ENCODE measurements at regions not wholly inside any gene's neighbourhood (a gene's known extent, or its start where the extent isn't known, plus 50 kb on each side); places are given as distances from the start of the nearest gene placed in this dataset.

GRCh38 chr5:89756955-89757354 is 652.6 kb downstream of the CETN3 start:
- TF ChIP-seq JUND (IDR thresholded peaks at IDR 0.05; ENCODE audit: low read length) = no peak
- no peak for TF ChIP-seq POLR2A (IDR thresholded peaks at IDR 0.05; ENCODE audit: control extremely low read depth in 1 of 2, low read depth in 2 of 2, low read length in 2 of 2)
- TF ChIP-seq POLR2AphosphoS5 (IDR thresholded peaks at IDR 0.05; ENCODE audit: low read depth, low read length) = no peak
- TF ChIP-seq CBX8 (IDR thresholded peaks at IDR 0.05; ENCODE audit: borderline replicate concordance, low read depth, low read length) = no peak
- TF ChIP-seq, protein P1, sequence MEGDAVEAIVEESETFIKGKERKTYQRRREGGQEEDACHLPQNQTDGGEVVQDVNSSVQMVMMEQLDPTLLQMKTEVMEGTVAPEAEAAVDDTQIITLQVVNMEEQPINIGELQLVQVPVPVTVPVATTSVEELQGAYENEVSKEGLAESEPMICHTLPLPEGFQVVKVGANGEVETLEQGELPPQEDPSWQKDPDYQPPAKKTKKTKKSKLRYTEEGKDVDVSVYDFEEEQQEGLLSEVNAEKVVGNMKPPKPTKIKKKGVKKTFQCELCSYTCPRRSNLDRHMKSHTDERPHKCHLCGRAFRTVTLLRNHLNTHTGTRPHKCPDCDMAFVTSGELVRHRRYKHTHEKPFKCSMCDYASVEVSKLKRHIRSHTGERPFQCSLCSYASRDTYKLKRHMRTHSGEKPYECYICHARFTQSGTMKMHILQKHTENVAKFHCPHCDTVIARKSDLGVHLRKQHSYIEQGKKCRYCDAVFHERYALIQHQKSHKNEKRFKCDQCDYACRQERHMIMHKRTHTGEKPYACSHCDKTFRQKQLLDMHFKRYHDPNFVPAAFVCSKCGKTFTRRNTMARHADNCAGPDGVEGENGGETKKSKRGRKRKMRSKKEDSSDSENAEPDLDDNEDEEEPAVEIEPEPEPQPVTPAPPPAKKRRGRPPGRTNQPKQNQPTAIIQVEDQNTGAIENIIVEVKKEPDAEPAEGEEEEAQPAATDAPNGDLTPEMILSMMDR (IDR thresholded peaks at IDR 0.05; ENCODE audit: control extremely low read depth in 1 of 3, insufficient read depth in 1 of 3, low read depth in 1 of 3, low read length in 3 of 3) = no peak
- TF ChIP-seq EZH2 (IDR thresholded peaks at IDR 0.05; ENCODE audit: low read depth, low read length, severe bottlenecking) = no peak
